Spleen (tissue), 7 donors: ENCODE measurements at regions not wholly inside any gene's neighbourhood (a gene's known extent, or its start where the extent isn't known, plus 50 kb on each side); places are given as distances from the start of the nearest gene placed in this dataset.
"Not testable (repeated sequence)": the region's sequence is repeated elsewhere in the genome, so short reads cannot be mapped to it uniquely, and the experiment has no call there.

ENCODE experiments used
- CTCF ChIP-seq, 11 experiments: fragments of 200-600 bp in 7 of 11; fragments of 450-650 bp in 4 of 11; sonication (generic) in 4 of 11; IDR thresholded peaks in 8 of 11; conservative IDR thresholded peaks in 3 of 11; 1 replicate in 7 of 11; 2 replicates in 4 of 11; pipeline versions ENCODE4 v1.4.0 to v1.8.0; 2016 to 2021; ENCODE audit warnings: antibody characterized with exemption in 11 of 11, inconsistent platforms in 4 of 11, mild to moderate bottlenecking in 1 of 11
- POLR2A ChIP-seq, 3 donors: fragments of 450-650 bp; IDR thresholded peaks; one replicate each; pipeline ENCODE4 v1.5.1; 2017; ENCODE audit warnings: antibody characterized with exemption in 3 of 3, mild to moderate bottlenecking in 1 of 3
- POLR2AphosphoS5 ChIP-seq, 3 donors: sonication (generic); formaldehyde crosslinking; IDR thresholded peaks; one replicate each; pipeline ENCODE4 v1.5.1; 2017; ENCODE audit warnings: antibody characterized with exemption in 3 of 3
- donor health status: DM: no; HTN: no; CAD: no; lungs with moderate emphysema.
- donor health status: DM: no; HTN: no; CAD: no.
- donor health status: DM: no; HTN: no; CAD: no.

- TF ChIP-seq CTCF (IDR thresholded peaks at IDR 0.05 in 8 of 11, conservative IDR thresholded peaks at IDR 0.05 in 3 of 11); POLR2AphosphoS5 (IDR thresholded peaks at IDR 0.05); POLR2A (IDR thresholded peaks at IDR 0.05): not testable (repeated sequence)
Measured at GRCh38 chr16:13385156-13386040, 484.0 kb downstream of the SHISA9 start.
